GM23338 (cell line): ENCODE measurements at regions not wholly inside any gene's neighbourhood (a gene's known extent, or its start where the extent isn't known, plus 50 kb on each side); places are given as distances from the start of the nearest gene placed in this dataset.

ENCODE experiments used
- ATAC-seq: fragments of 200-7000 bp; cut with Tn5 transposase; 3 replicates; pipeline ENCODE4 v1.9.1; 2020
- DNase-seq: peaks from one replicate; pipeline ENCODE4 v3.0.0-alpha.2; 2015; ENCODE audit warnings: low spot score
- H2AFZ ChIP-seq: fragments of 200-600 bp; sonication (generic); 2 replicates; pipeline ENCODE4 v1.8.0; 2016; ENCODE audit warnings: antibody characterized with exemption, mild to moderate bottlenecking, moderate library complexity
- H3F3A ChIP-seq: fragments of 200-600 bp; sonication (generic); replicated peaks from 2 replicates; pipeline ENCODE4 v1.8.0; 2017; ENCODE audit warnings: antibody characterized with exemption, mixed run types, low read depth
- H3K27ac ChIP-seq: fragments of 200-600 bp; sonication (generic); 2 replicates; pipeline ENCODE4 v1.6.1; 2016; ENCODE audit warnings: low read depth
- H3K27me3 ChIP-seq: fragments of 200-600 bp; sonication (generic); 2 replicates; pipeline ENCODE4 v1.8.0; 2016; ENCODE audit warnings: mild to moderate bottlenecking, mixed run types, moderate library complexity; ENCODE audit not compliant: insufficient read depth
- H3K36me3 ChIP-seq: fragments of 200-600 bp; sonication (generic); 2 replicates; pipeline ENCODE4 v1.8.0; 2016; ENCODE audit warnings: mild to moderate bottlenecking; ENCODE audit not compliant: insufficient read depth
- H3K4me1 ChIP-seq: fragments of 200-600 bp; sonication (generic); 2 replicates; pipeline ENCODE4 v1.8.0; 2016; ENCODE audit warnings: mild to moderate bottlenecking, moderate library complexity; ENCODE audit not compliant: insufficient read depth
- H3K4me2 ChIP-seq: fragments of 200-600 bp; sonication (generic); 2 replicates; pipeline ENCODE4 v1.7.1; 2017; ENCODE audit warnings: mixed run types
- H3K4me3 ChIP-seq: fragments of 200-600 bp; sonication (generic); 2 replicates; pipeline ENCODE4 v1.6.1; 2016; ENCODE audit warnings: mixed run types
- H3K79me2 ChIP-seq: fragments of 200-600 bp; sonication (generic); replicated peaks from 2 replicates; pipeline ENCODE4 v1.8.0; 2017; ENCODE audit warnings: mild to moderate bottlenecking; ENCODE audit not compliant: insufficient read depth
- H3K9me2 ChIP-seq: fragments of 200-600 bp; sonication (generic); 2 replicates; pipeline ENCODE4 v1.8.0; 2017; ENCODE audit not compliant: insufficient read depth
- H4K20me1 ChIP-seq: fragments of 200-600 bp; sonication (generic); replicated peaks from 2 replicates; pipeline ENCODE4 v1.8.0; 2017; ENCODE audit warnings: mild to moderate bottlenecking; ENCODE audit not compliant: insufficient read depth
- H3K27ac Mint-ChIP-seq: 2 replicates; pipeline ENCODE4 v1.8.0; 2020; ENCODE audit warnings: inconsistent platforms, mild to moderate bottlenecking, moderate library complexity, mixed read lengths
- H3K27me3 Mint-ChIP-seq: 3 replicates; pipeline ENCODE4 v1.8.0; 2022; ENCODE audit warnings: low read depth, mild to moderate bottlenecking, moderate library complexity, mixed read lengths, inconsistent platforms; ENCODE audit not compliant: insufficient read depth, poor library complexity
- H3K36me3 Mint-ChIP-seq: 3 replicates; pipeline ENCODE4 v1.8.0; 2021; ENCODE audit warnings: low read depth, mild to moderate bottlenecking, inconsistent platforms, moderate library complexity, mixed read lengths
- H3K4me1 Mint-ChIP-seq: 3 replicates; pipeline ENCODE4 v1.8.0; 2020; ENCODE audit warnings: mild to moderate bottlenecking, inconsistent platforms, mixed read lengths
- H3K4me3 Mint-ChIP-seq: 3 replicates; pipeline ENCODE4 v1.8.0; 2021; ENCODE audit warnings: moderate library complexity, mild to moderate bottlenecking, inconsistent platforms, mixed read lengths
- H3K9me3 Mint-ChIP-seq: 3 replicates; pipeline ENCODE4 v1.8.0; 2020; ENCODE audit warnings: moderate library complexity, mild to moderate bottlenecking, inconsistent platforms, mixed read lengths
- CREB1 ChIP-seq: fragments of 250-450 bp; sonication (Bioruptor Pico); IDR thresholded peaks from 2 replicates; pipeline ENCODE4 v1.5.0; 2020; ENCODE audit warnings: low read depth, mild to moderate bottlenecking, moderate library complexity
- EZH2 ChIP-seq: fragments of 200-600 bp; sonication (generic); IDR thresholded peaks from one replicate; pipeline ENCODE4 v1.8.0; 2017; ENCODE audit warnings: antibody characterized with exemption, mild to moderate bottlenecking, low read depth; ENCODE audit not compliant: unreplicated experiment
- EZH2phosphoT487 ChIP-seq: fragments of 200-600 bp; sonication (generic); IDR thresholded peaks from one replicate; pipeline ENCODE4 v1.8.1; 2018; ENCODE audit warnings: antibody characterized with exemption; ENCODE audit not compliant: unreplicated experiment
- JUNB ChIP-seq: IDR thresholded peaks from one replicate; pipeline ENCODE4 v1.6.1; 2016; ENCODE audit warnings: antibody characterized with exemption; ENCODE audit not compliant: unreplicated experiment
- POLR2AphosphoS5 ChIP-seq: IDR thresholded peaks from 2 replicates; pipeline ENCODE4 v1.6.1; 2016; ENCODE audit warnings: antibody characterized with exemption, low read depth
- TF ChIP-seq, protein P1 (sequence below): fragments of 250-450 bp; sonication (Bioruptor Pico); IDR thresholded peaks from 2 replicates; pipeline ENCODE4 v1.5.0; 2020; ENCODE audit warnings: mild to moderate bottlenecking, moderate library complexity
- TF ChIP-seq, protein P2 (sequence below), 2 experiments: fragments of 200-600 bp in 1 of 2; sonication (generic) in 1 of 2; conservative IDR thresholded peaks; 2 replicates each; pipeline versions ENCODE4 v1.5.1 to v1.6.1; 2016 to 2017; ENCODE audit warnings: antibody characterized with exemption in 2 of 2, low read depth in 2 of 2, mild to moderate bottlenecking in 2 of 2, moderate library complexity in 1 of 2
- TF ChIP-seq, protein P3 (sequence below): IDR thresholded peaks from one replicate; pipeline ENCODE4 v1.6.1; 2018; ENCODE audit warnings: antibody characterized with exemption; ENCODE audit not compliant: unreplicated experiment

DNA sequence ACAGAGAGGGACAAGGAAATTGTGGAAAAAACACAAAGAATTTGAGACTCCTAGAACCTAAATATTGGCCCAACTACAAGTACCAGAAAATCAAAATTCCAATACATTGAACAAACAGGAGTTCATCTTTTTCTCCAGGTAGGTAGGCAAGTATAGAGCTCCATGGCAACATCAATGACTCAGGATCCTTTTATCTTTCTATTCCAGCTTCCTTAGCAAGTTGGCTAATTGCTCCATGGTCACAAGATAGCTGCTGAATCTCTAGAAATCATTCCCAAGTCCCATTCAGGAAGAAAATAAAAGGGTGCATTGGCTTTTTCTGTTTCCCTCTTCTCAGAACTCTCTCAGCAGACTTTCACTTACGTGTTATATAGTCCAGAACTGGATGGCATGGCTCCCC lies 117.9 kb upstream of the MAN2A1 start:
- Histone ChIP-seq H3K4me1 (no peaks in the 10 kb centered on the region), H3K4me2 (no peak overlapping the region), H3K27ac (no peak overlapping the region), H4K20me1 (no peaks in the 10 kb centered on the region), H3K27me3 (no peaks in the 10 kb centered on the region), H2AFZ (no peak overlapping the region), H3K36me3 (no peaks in the 10 kb centered on the region), H3K9me2 (no peaks in the 10 kb centered on the region; the same call in 1 of the 2 replicates), H3K79me2 (no peaks in the 10 kb centered on the region), H3K4me3 (no peak overlapping the region), H3F3A (no peaks in the 10 kb centered on the region)
- DNase-seq = no peak
- no peak for TF ChIP-seq POLR2AphosphoS5
- no peak overlapping the region for H3K27ac Mint-ChIP-seq
- no peak overlapping the region for H3K4me3 Mint-ChIP-seq
- H3K27me3 Mint-ChIP-seq = no peaks in the 10 kb centered on the region
- no peaks in the 10 kb centered on the region for H3K36me3 Mint-ChIP-seq
- no peaks in the 10 kb centered on the region; the same call in 2 of the 3 replicates for H3K9me3 Mint-ChIP-seq
- no peak for ATAC-seq
- peaks cover 3% of the 10 kb centered on the region; the same call in 2 of the 3 replicates for H3K4me1 Mint-ChIP-seq

DNA sequence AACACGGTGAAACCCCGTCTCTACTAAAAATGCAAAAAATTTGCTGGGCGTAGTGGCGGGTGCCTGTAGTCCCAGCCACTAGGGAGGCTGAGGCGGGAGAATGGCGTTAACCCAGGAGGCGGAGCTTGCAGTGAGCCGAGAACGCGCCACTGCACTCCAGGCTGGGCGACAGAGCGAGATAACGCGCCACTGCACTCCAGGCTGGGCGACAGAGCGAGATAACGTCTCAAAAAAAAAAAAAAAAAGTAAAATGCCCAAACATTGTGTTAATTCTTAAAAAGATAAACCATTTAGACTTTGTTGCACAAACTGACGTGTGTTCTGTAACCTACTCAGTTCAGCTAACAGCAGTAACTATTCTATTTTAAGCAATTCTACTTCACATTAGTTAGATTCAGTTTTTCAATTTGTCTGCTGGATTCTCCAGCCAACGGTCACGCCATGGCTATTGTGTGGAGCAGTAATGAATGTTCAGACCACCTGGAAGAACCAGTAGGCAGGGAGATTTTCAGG lies 119.3 kb upstream of the MAN2A1 start:
- Histone ChIP-seq H3K79me2 (no peaks in the 10 kb centered on the region), H2AFZ (0 out of 2 replicates have a peak overlapping the region, but pooled peaks have one; percentile 23), H3K4me3 (no peak overlapping the region), H3K27me3 (no peaks in the 10 kb centered on the region), H3F3A (no peaks in the 10 kb centered on the region), H3K4me1 (no peaks in the 10 kb centered on the region), H4K20me1 (no peaks in the 10 kb centered on the region), H3K4me2 (no peak overlapping the region), H3K27ac (no peak overlapping the region), H3K36me3 (no peaks in the 10 kb centered on the region), H3K9me2 (no peaks in the 10 kb centered on the region)
- no peaks in the 10 kb centered on the region for H3K27me3 Mint-ChIP-seq
- H3K4me1 Mint-ChIP-seq = peaks cover 3% of the 10 kb centered on the region; the same call in 2 of the 3 replicates
- no peaks in the 10 kb centered on the region for H3K36me3 Mint-ChIP-seq
- no peak for DNase-seq
- TF ChIP-seq, protein P1, sequence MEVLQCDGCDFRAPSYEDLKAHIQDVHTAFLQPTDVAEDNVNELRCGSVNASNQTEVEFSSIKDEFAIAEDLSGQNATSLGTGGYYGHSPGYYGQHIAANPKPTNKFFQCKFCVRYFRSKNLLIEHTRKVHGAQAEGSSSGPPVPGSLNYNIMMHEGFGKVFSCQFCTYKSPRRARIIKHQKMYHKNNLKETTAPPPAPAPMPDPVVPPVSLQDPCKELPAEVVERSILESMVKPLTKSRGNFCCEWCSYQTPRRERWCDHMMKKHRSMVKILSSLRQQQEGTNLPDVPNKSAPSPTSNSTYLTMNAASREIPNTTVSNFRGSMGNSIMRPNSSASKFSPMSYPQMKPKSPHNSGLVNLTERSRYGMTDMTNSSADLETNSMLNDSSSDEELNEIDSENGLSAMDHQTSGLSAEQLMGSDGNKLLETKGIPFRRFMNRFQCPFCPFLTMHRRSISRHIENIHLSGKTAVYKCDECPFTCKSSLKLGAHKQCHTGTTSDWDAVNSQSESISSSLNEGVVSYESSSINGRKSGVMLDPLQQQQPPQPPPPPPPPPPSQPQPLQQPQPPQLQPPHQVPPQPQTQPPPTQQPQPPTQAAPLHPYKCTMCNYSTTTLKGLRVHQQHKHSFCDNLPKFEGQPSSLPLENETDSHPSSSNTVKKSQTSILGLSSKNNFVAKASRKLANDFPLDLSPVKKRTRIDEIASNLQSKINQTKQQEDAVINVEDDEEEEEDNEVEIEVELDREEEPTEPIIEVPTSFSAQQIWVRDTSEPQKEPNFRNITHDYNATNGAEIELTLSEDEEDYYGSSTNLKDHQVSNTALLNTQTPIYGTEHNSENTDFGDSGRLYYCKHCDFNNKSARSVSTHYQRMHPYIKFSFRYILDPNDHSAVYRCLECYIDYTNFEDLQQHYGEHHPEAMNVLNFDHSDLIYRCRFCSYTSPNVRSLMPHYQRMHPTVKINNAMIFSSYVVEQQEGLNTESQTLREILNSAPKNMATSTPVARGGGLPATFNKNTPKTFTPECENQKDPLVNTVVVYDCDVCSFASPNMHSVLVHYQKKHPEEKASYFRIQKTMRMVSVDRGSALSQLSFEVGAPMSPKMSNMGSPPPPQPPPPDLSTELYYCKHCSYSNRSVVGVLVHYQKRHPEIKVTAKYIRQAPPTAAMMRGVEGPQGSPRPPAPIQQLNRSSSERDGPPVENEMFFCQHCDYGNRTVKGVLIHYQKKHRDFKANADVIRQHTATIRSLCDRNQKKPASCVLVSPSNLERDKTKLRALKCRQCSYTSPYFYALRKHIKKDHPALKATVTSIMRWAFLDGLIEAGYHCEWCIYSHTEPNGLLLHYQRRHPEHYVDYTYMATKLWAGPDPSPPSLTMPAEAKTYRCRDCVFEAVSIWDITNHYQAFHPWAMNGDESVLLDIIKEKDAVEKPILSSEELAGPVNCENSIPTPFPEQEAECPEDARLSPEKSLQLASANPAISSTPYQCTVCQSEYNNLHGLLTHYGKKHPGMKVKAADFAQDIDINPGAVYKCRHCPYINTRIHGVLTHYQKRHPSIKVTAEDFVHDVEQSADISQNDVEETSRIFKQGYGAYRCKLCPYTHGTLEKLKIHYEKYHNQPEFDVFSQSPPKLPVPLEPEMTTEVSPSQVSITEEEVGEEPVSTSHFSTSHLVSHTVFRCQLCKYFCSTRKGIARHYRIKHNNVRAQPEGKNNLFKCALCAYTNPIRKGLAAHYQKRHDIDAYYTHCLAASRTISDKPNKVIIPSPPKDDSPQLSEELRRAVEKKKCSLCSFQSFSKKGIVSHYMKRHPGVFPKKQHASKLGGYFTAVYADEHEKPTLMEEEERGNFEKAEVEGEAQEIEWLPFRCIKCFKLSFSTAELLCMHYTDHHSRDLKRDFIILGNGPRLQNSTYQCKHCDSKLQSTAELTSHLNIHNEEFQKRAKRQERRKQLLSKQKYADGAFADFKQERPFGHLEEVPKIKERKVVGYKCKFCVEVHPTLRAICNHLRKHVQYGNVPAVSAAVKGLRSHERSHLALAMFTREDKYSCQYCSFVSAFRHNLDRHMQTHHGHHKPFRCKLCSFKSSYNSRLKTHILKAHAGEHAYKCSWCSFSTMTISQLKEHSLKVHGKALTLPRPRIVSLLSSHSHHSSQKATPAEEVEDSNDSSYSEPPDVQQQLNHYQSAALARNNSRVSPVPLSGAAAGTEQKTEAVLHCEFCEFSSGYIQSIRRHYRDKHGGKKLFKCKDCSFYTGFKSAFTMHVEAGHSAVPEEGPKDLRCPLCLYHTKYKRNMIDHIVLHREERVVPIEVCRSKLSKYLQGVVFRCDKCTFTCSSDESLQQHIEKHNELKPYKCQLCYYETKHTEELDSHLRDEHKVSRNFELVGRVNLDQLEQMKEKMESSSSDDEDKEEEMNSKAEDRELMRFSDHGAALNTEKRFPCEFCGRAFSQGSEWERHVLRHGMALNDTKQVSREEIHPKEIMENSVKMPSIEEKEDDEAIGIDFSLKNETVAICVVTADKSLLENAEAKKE (CRISPR knock-in tag) = no peak
- TF ChIP-seq POLR2AphosphoS5 (no peak), CREB1 (CRISPR knock-in tag) (no peak), EZH2phosphoT487 (no peak), JUNB (no peak), EZH2 (no peak)
- TF ChIP-seq, protein P2, sequence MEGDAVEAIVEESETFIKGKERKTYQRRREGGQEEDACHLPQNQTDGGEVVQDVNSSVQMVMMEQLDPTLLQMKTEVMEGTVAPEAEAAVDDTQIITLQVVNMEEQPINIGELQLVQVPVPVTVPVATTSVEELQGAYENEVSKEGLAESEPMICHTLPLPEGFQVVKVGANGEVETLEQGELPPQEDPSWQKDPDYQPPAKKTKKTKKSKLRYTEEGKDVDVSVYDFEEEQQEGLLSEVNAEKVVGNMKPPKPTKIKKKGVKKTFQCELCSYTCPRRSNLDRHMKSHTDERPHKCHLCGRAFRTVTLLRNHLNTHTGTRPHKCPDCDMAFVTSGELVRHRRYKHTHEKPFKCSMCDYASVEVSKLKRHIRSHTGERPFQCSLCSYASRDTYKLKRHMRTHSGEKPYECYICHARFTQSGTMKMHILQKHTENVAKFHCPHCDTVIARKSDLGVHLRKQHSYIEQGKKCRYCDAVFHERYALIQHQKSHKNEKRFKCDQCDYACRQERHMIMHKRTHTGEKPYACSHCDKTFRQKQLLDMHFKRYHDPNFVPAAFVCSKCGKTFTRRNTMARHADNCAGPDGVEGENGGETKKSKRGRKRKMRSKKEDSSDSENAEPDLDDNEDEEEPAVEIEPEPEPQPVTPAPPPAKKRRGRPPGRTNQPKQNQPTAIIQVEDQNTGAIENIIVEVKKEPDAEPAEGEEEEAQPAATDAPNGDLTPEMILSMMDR (conservative IDR thresholded peaks at IDR 0.05; ENCODE audit: low read depth in 2 of 2) = no peak
- TF ChIP-seq, protein P3, sequence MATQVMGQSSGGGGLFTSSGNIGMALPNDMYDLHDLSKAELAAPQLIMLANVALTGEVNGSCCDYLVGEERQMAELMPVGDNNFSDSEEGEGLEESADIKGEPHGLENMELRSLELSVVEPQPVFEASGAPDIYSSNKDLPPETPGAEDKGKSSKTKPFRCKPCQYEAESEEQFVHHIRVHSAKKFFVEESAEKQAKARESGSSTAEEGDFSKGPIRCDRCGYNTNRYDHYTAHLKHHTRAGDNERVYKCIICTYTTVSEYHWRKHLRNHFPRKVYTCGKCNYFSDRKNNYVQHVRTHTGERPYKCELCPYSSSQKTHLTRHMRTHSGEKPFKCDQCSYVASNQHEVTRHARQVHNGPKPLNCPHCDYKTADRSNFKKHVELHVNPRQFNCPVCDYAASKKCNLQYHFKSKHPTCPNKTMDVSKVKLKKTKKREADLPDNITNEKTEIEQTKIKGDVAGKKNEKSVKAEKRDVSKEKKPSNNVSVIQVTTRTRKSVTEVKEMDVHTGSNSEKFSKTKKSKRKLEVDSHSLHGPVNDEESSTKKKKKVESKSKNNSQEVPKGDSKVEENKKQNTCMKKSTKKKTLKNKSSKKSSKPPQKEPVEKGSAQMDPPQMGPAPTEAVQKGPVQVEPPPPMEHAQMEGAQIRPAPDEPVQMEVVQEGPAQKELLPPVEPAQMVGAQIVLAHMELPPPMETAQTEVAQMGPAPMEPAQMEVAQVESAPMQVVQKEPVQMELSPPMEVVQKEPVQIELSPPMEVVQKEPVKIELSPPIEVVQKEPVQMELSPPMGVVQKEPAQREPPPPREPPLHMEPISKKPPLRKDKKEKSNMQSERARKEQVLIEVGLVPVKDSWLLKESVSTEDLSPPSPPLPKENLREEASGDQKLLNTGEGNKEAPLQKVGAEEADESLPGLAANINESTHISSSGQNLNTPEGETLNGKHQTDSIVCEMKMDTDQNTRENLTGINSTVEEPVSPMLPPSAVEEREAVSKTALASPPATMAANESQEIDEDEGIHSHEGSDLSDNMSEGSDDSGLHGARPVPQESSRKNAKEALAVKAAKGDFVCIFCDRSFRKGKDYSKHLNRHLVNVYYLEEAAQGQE = no peak
- H3K27ac Mint-ChIP-seq = no peak overlapping the region
- ATAC-seq = no peak
- no peaks in the 10 kb centered on the region for H3K9me3 Mint-ChIP-seq
- H3K4me3 Mint-ChIP-seq = no peak overlapping the region
